PC-3 (cell line): ENCODE measurements at regions not wholly inside any gene's neighbourhood (a gene's known extent, or its start where the extent isn't known, plus 50 kb on each side); places are given as distances from the start of the nearest gene placed in this dataset.
"Not testable (repeated sequence)": the region's sequence is repeated elsewhere in the genome, so short reads cannot be mapped to it uniquely, and the experiment has no call there.

ENCODE experiments used
- EZH2 ChIP-seq: fragments of 300-600 bp; sonication (generic); IDR thresholded peaks from one replicate; pipeline ENCODE4 v1.6.1; 2017; ENCODE audit warnings: antibody characterized with exemption, mild to moderate bottlenecking, low read length; ENCODE audit not compliant: unreplicated experiment
- TF ChIP-seq, protein P1 (sequence below): fragments of 300-600 bp; sonication (generic); conservative IDR thresholded peaks from 2 replicates; pipeline ENCODE4 v1.5.1; 2017; ENCODE audit warnings: antibody characterized with exemption, low read depth, mild to moderate bottlenecking, low read length

DNA sequence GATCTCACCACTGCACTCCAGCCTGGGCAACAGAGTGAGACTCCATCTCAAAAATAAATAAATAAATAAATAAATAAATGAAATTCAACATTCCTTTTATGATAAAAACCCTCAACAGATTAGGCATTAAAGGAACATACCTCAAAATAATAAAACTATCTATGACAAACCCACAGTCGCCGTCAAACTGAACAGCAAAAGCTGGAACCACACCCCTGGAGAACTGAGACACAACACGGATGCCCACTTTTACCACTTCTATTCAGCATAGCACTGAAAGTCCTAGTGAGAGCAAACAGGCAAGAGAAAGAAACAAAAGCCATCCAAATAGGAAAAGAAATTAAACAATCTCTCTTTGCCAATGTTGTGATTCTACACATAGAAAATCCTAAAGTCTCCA lies 499.9 kb upstream of the TPTE start:
- TF ChIP-seq, protein P1, sequence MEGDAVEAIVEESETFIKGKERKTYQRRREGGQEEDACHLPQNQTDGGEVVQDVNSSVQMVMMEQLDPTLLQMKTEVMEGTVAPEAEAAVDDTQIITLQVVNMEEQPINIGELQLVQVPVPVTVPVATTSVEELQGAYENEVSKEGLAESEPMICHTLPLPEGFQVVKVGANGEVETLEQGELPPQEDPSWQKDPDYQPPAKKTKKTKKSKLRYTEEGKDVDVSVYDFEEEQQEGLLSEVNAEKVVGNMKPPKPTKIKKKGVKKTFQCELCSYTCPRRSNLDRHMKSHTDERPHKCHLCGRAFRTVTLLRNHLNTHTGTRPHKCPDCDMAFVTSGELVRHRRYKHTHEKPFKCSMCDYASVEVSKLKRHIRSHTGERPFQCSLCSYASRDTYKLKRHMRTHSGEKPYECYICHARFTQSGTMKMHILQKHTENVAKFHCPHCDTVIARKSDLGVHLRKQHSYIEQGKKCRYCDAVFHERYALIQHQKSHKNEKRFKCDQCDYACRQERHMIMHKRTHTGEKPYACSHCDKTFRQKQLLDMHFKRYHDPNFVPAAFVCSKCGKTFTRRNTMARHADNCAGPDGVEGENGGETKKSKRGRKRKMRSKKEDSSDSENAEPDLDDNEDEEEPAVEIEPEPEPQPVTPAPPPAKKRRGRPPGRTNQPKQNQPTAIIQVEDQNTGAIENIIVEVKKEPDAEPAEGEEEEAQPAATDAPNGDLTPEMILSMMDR: not testable (repeated sequence)
- TF ChIP-seq EZH2: not testable (repeated sequence)
